GM12872 (cell line): ENCODE measurements at regions not wholly inside any gene's neighbourhood (a gene's known extent, or its start where the extent isn't known, plus 50 kb on each side); places are given as distances from the start of the nearest gene placed in this dataset.

Experiments
- CTCF ChIP-seq: IDR thresholded peaks from 3 replicates; pipeline ENCODE4 v1.5.1; 2011; ENCODE audit warnings: low read depth, mild to moderate bottlenecking, low read length, moderate library complexity; ENCODE audit not compliant: insufficient read depth

- TF ChIP-seq CTCF: no peak
Measured at GRCh38 chr20:22686097-22686496, 101.7 kb upstream of the FOXA2 start.

DNA sequence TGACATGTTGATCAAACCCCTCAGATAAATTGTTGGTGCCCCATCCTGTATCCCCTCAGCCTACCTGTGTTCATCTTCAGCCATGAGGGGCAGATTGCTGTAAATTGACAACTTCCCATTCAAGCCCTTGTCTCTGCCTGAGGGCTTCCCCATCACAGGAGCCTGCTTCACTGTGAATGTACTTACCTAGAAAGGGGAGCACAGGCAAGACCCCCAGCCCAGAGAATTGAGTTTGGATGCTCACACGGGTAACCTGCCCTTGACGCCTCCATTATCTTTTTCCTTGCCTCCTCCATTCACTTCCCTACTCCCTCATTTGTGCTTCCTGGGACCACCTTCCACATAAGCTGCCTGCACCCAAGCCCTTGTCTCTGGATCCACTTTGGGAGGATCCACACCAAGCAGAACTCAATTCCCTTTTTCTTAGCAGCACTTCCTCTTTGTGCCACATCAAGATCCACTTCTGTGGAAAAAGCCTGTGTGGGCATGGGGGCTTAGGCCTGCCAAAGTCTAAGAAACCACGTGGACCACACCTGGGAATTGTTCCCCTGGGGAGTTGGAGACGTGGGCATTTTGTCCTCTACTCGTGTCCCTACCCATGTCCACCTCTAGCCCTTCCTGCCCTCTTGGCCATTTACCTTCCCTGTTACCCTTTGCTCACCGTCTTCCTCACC is 103.4 kb upstream of the FOXA2 start:
- TF ChIP-seq CTCF: no peak

- TF ChIP-seq CTCF: no peak
Measured at GRCh38 chr20:22688485-22688884, 104.1 kb upstream of the FOXA2 start.

DNA sequence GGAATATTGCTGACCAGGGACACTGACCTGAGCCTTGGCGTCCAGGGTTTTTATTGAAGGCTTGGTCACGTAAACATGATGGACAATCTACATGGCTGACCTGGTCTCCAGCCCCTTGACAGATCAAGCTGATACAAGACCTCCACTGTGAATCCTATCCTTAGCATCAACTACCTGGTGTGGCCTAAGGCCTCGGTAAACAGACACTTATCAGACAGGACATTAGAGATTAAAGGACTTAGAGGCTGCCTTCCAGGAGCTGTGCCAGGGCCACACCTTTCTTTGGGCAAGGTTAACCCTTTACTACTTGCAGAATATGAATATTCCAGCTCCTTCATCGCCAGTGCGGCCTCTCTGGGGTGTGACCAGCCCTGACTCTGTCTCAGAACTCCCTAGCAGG is 104.9 kb upstream of the FOXA2 start:
- TF ChIP-seq CTCF: no peak

DNA sequence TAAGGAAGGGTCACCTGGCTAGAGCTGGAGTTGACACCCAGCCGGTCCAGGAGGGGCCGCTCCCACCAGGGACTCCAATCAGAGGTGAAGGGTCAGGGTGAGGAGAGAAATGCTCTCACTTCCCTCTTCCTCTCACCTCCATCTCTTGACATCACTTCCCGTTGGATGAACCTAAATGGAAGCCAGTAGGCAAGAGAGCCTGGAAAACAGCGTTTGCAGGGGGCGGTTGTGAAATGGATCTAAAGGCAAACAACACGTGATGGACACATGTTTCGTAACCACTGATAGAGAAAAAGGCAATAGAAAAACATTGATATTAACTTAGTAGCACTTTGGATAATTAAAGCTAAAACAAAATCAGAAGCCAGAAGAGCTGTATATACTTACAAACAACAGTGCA is 105.6 kb upstream of the FOXA2 start:
- no peak for TF ChIP-seq CTCF

DNA sequence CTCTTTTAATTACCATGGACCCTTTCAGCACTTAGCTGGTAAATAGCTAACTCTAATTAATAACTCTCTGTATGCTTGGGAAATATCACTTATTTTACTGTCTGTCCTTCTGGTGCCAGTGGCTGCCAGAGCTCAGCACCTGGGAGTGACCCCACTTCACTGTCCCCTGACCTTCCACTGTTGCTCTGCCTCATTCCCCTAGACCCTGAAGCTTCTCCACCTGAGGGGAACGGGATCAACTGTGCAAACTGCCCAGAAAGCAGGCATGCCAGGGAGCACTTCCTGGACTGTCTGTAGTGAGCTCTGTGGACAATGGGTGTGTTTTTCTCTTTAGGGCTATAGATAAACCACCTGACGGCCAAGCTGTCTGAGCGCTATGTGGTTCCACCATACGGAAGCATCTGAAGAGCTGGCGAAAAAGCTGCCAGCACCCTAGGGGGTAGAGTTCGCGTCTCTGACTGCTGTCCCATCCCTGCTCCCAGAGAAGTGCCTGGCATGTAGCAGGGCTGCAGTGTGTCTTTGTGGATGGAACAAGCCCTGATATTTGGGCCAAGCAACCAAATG is 106.3 kb upstream of the FOXA2 start:
- no peak for TF ChIP-seq CTCF

DNA sequence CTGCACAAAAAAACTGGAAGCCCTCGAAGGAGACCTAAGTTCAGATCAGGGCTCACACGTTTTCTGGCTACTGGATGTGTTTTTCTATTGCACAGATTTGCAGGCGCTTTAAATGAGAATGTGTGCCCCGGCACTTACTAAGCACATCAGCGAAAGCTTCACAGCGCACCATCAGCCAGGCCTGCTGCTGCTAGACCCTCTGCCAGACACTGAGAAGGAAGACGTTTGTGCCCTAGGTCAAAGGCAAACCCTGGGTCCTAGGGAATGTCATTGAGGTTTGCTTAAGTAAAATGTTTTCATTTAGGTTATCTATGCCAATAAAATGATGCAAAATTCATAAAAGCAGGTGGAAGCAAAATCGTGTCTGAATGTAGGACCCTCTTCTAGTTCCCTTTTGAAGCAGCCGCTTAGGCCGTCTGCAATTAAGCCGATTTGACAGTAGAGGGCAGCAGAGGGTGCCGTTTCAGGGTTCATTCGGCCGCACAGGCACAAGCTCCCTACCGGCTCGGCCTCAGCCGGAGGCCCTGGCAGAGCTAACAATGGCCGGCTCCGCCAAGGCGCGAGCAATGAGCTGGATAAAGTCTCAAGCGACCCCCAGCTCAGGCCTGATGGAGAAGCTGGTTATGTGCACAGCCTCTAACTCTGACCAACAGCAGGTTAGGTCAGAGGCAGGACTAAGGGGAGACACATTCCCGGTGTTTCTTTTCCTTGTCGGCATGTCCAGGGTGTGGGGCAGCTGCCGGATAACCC is 107.2 kb upstream of the FOXA2 start:
- peak; percentile 87 for TF ChIP-seq CTCF
